Stimulated activated CD4-positive, alpha-beta T cell treated with anti-CD3 and anti-CD28 coated beads, TNF-alpha, amount 100 ng/mL, for 48 hours (primary cell): ENCODE measurements at regions not wholly inside any gene's neighbourhood (a gene's known extent, or its start where the extent isn't known, plus 50 kb on each side); places are given as distances from the start of the nearest gene placed in this dataset.

ENCODE experiments used
- DNase-seq, 3 donors: peaks; one replicate each; pipeline ENCODE4 v3.0.0-alpha.2; 2020; ENCODE audit warnings: low read depth in 3 of 3

GRCh38 chr4:116872941-116873340 is 212.4 kb downstream of the TRAM1L1 start:
- DNase-seq, result no peak

- no peak for DNase-seq
Observed at GRCh38 chr4:116872308-116872707, 213.1 kb downstream of the TRAM1L1 start.

GRCh38 chr4:116870686-116871085 is 214.7 kb downstream of the TRAM1L1 start:
- no peak for DNase-seq

GRCh38 chr4:116866106-116866505 is 219.3 kb downstream of the TRAM1L1 start:
- no peak for DNase-seq

GRCh38 chr4:116862592-116862991 is 222.8 kb downstream of the TRAM1L1 start:
- DNase-seq, result no peak

GRCh38 chr4:116860891-116861290 is 224.5 kb downstream of the TRAM1L1 start:
- DNase-seq, result no peak

GRCh38 chr4:116849620-116850019 is 235.8 kb downstream of the TRAM1L1 start:
- DNase-seq, result no peak

- DNase-seq, result no peak
Observed at GRCh38 chr4:116847616-116848015, 237.8 kb downstream of the TRAM1L1 start.

- DNase-seq, result no peak
Observed at GRCh38 chr4:116839826-116840225, 245.6 kb downstream of the TRAM1L1 start.

- DNase-seq, result no peak
Observed at GRCh38 chr4:116838609-116839008, 246.8 kb downstream of the TRAM1L1 start.

- DNase-seq, result no peak
Observed at GRCh38 chr4:116829187-116829586, 256.2 kb downstream of the TRAM1L1 start.

- no peak for DNase-seq
Observed at GRCh38 chr4:116824172-116824571, 261.2 kb downstream of the TRAM1L1 start.

- DNase-seq, result no peak
Observed at GRCh38 chr4:116811730-116812129, 273.6 kb downstream of the TRAM1L1 start.

GRCh38 chr4:116796022-116796421 is 289.4 kb downstream of the TRAM1L1 start:
- DNase-seq, result no peak

- DNase-seq, result no peak
Observed at GRCh38 chr4:116788723-116789122, 296.7 kb downstream of the TRAM1L1 start.

GRCh38 chr4:116755051-116755450 is 330.3 kb downstream of the TRAM1L1 start:
- no peak for DNase-seq

- DNase-seq, result no peak
Observed at GRCh38 chr4:116752027-116752426, 333.3 kb downstream of the TRAM1L1 start.

GRCh38 chr4:116736756-116737155 is 348.6 kb downstream of the TRAM1L1 start:
- DNase-seq, result no peak

GRCh38 chr4:116734178-116734577 is 351.2 kb downstream of the TRAM1L1 start:
- no peak for DNase-seq

GRCh38 chr4:116733370-116733769 is 352.0 kb downstream of the TRAM1L1 start:
- DNase-seq, result no peak

- DNase-seq, result no peak
Observed at GRCh38 chr4:116726523-116726922, 358.9 kb downstream of the TRAM1L1 start.

GRCh38 chr4:116724249-116724648 is 361.1 kb downstream of the TRAM1L1 start:
- DNase-seq, result no peak

GRCh38 chr4:116705466-116705865 is 379.9 kb downstream of the TRAM1L1 start:
- DNase-seq, result no peak

GRCh38 chr4:116702949-116703348 is 382.4 kb downstream of the TRAM1L1 start:
- DNase-seq, result no peak

- no peak for DNase-seq
Observed at GRCh38 chr4:116688536-116688935, 396.8 kb downstream of the TRAM1L1 start.
